HG02798 (cell line): ENCODE measurements at regions not wholly inside any gene's neighbourhood (a gene's known extent, or its start where the extent isn't known, plus 50 kb on each side); places are given as distances from the start of the nearest gene placed in this dataset.
"Not testable (repeated sequence)": the region's sequence is repeated elsewhere in the genome, so short reads cannot be mapped to it uniquely, and the experiment has no call there.

Experiments
- ATAC-seq: cut with Tn5 transposase; IDR thresholded peaks from one replicate; pipeline ENCODE4 v1.9.1; 2021; ENCODE audit warnings: mild to moderate bottlenecking; ENCODE audit not compliant: unreplicated experiment, poor library complexity

- ATAC-seq = no peak
Measured at GRCh38 chr1:47592296-47593012, 154.6 kb downstream of the FOXD2 start.

- ATAC-seq = no peak
Measured at GRCh38 chr1:47593013-47593568, 155.2 kb downstream of the FOXD2 start.

- ATAC-seq = no peak
Measured at GRCh38 chr1:47593598-47594285, 155.9 kb downstream of the FOXD2 start.

GRCh38 chr1:47594627-47595026, 156.8 kb downstream of the FOXD2 start:
- ATAC-seq = no peak

- ATAC-seq = no peak
Measured at GRCh38 chr1:47596328-47596727, 158.5 kb downstream of the FOXD2 start.

- no peak for ATAC-seq
Measured at GRCh38 chr1:47598357-47598756, 160.5 kb downstream of the FOXD2 start.

GRCh38 chr1:47599777-47600176, 161.9 kb downstream of the FOXD2 start:
- no peak for ATAC-seq

- ATAC-seq = not testable (repeated sequence)
Measured at GRCh38 chr1:47602491-47602890, 164.6 kb downstream of the FOXD2 start.

GRCh38 chr1:47604869-47605268, 167.0 kb downstream of the FOXD2 start:
- not testable (repeated sequence) for ATAC-seq

GRCh38 chr1:47608296-47608875, 170.5 kb downstream of the FOXD2 start:
- no peak for ATAC-seq

GRCh38 chr1:47611992-47612391, 174.1 kb downstream of the FOXD2 start:
- ATAC-seq = no peak

- no peak for ATAC-seq
Measured at GRCh38 chr1:47612819-47613218, 175.0 kb downstream of the FOXD2 start.

- no peak for ATAC-seq
Measured at GRCh38 chr1:47616036-47616435, 178.2 kb downstream of the FOXD2 start.

GRCh38 chr1:47616906-47617305, 179.1 kb downstream of the FOXD2 start:
- no peak for ATAC-seq

GRCh38 chr1:47617381-47618221, 179.8 kb downstream of the FOXD2 start:
- no peak for ATAC-seq

- ATAC-seq = no peak
Measured at GRCh38 chr1:47618222-47618720, 180.4 kb downstream of the FOXD2 start.

- ATAC-seq = no peak
Measured at GRCh38 chr1:47618830-47619229, 181.0 kb downstream of the FOXD2 start.

- no peak for ATAC-seq
Measured at GRCh38 chr1:47621483-47621882, 183.6 kb downstream of the FOXD2 start.

- no peak for ATAC-seq
Measured at GRCh38 chr1:47621977-47622376, 184.1 kb downstream of the FOXD2 start.
